ENCODE measurements at regions not wholly inside any gene's neighbourhood (a gene's known extent, or its start where the extent isn't known, plus 50 kb on each side); places are given as distances from the start of the nearest gene placed in this dataset.

- TF ChIP-seq CTCF (conservative IDR thresholded peaks at IDR 0.05) (no peak), ZFX (IDR thresholded peaks at IDR 0.05) (no peak)
- H3K27ac ChIP-seq = no peak overlapping the region
Measured at GRCh38 chr10:130958981-130959751, 352.4 kb downstream of the TCERG1L start.

- no peak overlapping the region for H3K27ac ChIP-seq
- TF ChIP-seq ZFX (IDR thresholded peaks at IDR 0.05) (no peak), CTCF (conservative IDR thresholded peaks at IDR 0.05) (no peak)
Measured at GRCh38 chr10:130959752-130960195, 351.7 kb downstream of the TCERG1L start.

DNA sequence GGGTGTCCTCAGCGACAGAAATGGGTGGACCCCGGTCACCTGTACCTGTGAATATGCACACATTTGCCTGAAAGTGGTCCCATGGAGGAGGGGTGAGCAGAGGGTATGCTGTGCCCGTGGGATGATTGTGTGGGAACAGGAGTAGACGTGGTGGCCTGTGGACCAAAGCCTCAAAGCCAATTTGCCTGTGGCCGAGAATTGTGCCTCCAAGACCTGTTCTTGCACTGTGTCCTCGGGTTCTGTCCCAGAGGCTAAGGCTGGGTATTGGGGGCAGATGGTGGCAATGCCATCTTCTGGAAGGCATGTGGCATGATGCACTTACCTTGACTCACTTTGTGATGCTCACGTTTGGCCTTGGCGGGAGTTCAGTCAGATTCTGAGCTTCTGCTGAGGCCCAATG lies 351.0 kb downstream of the TCERG1L start:
- TF ChIP-seq ZFX (IDR thresholded peaks at IDR 0.05) (no peak), CTCF (conservative IDR thresholded peaks at IDR 0.05) (no peak)
- H3K27ac ChIP-seq = no peak overlapping the region

- no peak for TF ChIP-seq ZFX (IDR thresholded peaks at IDR 0.05)
- no peak for TF ChIP-seq CTCF (conservative IDR thresholded peaks at IDR 0.05)
- no peak overlapping the region for H3K27ac ChIP-seq
Measured at GRCh38 chr10:130961506-130962239, 349.8 kb downstream of the TCERG1L start.

- no peak overlapping the region for H3K27ac ChIP-seq
- TF ChIP-seq ZFX (IDR thresholded peaks at IDR 0.05) = no peak
- TF ChIP-seq CTCF (conservative IDR thresholded peaks at IDR 0.05) = no peak
Measured at GRCh38 chr10:130962240-130963051, 349.1 kb downstream of the TCERG1L start.

DNA sequence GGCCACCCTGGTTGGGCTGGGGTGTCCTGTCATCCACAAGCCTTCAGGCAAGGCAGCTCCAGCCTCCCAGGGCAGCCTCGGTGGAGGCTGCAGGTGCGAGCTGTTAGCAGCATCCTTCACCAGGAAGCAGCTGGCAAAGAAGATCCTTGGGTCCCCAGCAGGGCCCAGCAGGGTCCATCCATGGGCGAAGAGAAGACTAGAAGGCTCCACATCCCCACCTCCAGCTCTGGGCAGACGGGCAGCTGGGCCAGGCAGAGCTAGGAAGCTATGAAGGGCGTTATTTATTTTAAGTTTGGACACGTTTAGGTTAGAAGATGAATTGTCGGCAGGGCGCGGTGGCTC lies 348.5 kb downstream of the TCERG1L start:
- no peak overlapping the region for H3K27ac ChIP-seq

More for the DNA sequence above, 348.5 kb downstream of the TCERG1L start:
- no peak for TF ChIP-seq CTCF (conservative IDR thresholded peaks at IDR 0.05)
- no peak for TF ChIP-seq ZFX (IDR thresholded peaks at IDR 0.05)
